ENCODE measurements at regions not wholly inside any gene's neighbourhood (a gene's known extent, or its start where the extent isn't known, plus 50 kb on each side); places are given as distances from the start of the nearest gene placed in this dataset.

DNA sequence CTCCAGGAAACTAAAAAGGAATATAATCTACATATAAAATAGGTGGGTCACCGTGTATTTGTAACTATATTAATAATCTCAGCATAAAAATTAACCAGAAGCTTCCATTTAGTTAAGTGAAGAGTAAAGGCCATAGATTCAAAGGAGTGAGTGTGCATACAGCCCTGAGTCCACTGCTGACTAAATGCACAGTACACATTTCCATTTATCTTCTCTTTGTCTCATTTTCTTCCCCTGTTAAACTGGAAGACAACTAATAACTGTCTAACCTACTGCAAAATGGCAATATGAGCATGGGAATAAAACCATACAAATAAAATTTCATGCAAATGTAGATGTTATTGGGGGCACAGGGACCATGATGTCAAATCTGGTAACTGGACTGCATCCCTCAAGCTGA, 59.9 kb upstream of the DAB2 start:
- Mint-ChIP-seq H3K36me3 (no peaks in the 10 kb centered on the region), H3K4me1 (no peaks in the 10 kb centered on the region), H3K4me3 (no peak overlapping the region), H3K9me3 (peaks cover 0 to 4% (median 1%) of the 10 kb centered on the region in 3 donors), H3K27ac (no peak overlapping the region), H3K27me3 (peaks cover 10 to 14% of the 10 kb centered on the region in 2 donors)
- no peaks in the 10 kb centered on the region for H3K36me3 ChIP-seq (ENCODE audit: control insufficient read depth in 2 of 2, extremely low read depth in 1 of 2, insufficient read depth in 1 of 2, low read length in 1 of 2)
- H3K27me3 ChIP-seq (replicated peaks in 1 of 2; ENCODE audit: control insufficient read depth in 2 of 2, extremely low read depth in 1 of 2, insufficient read depth in 2 of 2, low read length in 1 of 2) = no peaks in the 10 kb centered on the region
- no peaks in the 10 kb centered on the region for H3K9me3 ChIP-seq
- no CpG with 5 or more reads among the region's 1 CpG for WGBS (ENCODE audit: insufficient coverage)
- ChIA-PET POLR2A (no interaction called here), CTCF (interaction anchor here in 1 of 2 donors (0.9 kb wide), 1 partner anchor 1652 kb away, joined by 4 read pairs; no protein-coding TSS in a partner anchor)
- no peak for ATAC-seq (replicated peaks in 1 of 4)
- H3K27ac ChIP-seq (ENCODE audit: low read length) = no peak overlapping the region
- H3K4me1 ChIP-seq (ENCODE audit: control insufficient read depth in 1 of 2, extremely low read depth in 1 of 2, insufficient read depth in 2 of 2, low read length in 2 of 2) = no peaks in the 10 kb centered on the region
- no peak overlapping the region for H3K4me3 ChIP-seq (ENCODE audit: control insufficient read depth in 1 of 2, extremely low read depth in 1 of 2, low read length in 1 of 2)
- no peak for DNase-seq

DNA sequence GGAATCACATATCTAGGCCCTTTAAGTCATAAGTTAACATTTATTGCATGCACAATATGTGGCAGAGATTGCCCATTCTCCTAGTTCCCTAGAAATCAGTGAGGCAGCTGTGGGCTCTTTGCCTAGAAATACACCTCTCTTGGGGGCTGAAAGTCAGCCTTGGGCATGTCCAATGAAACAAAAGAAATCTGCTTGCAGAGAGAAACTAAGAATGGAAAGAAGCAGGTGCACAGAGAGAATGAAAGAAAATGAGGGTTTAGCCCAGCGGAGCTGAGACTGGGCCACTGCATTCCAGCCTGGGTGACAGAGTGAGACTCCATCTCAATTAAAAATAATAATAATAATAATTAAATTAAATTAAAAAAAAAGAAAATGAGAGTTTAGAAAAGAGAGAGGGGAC, 57.3 kb upstream of the DAB2 start:
- Histone ChIP-seq H3K4me3 (ENCODE audit: control insufficient read depth in 1 of 2, extremely low read depth in 1 of 2, low read length in 1 of 2) (no peak overlapping the region), H3K9me3 (no peaks in the 10 kb centered on the region), H3K36me3 (ENCODE audit: control insufficient read depth in 2 of 2, extremely low read depth in 1 of 2, insufficient read depth in 1 of 2, low read length in 1 of 2) (no peaks in the 10 kb centered on the region), H3K4me1 (ENCODE audit: control insufficient read depth in 1 of 2, extremely low read depth in 1 of 2, insufficient read depth in 2 of 2, low read length in 2 of 2) (no peaks in the 10 kb centered on the region), H3K27ac (ENCODE audit: low read length) (no peak overlapping the region), H3K27me3 (replicated peaks in 1 of 2; ENCODE audit: control insufficient read depth in 2 of 2, extremely low read depth in 1 of 2, insufficient read depth in 2 of 2, low read length in 1 of 2) (no peaks in the 10 kb centered on the region)
- H3K9me3 Mint-ChIP-seq = no peaks in the 10 kb centered on the region
- no CpG with 5 or more reads among the region's 1 CpG for WGBS (ENCODE audit: insufficient coverage)
- H3K27me3 Mint-ChIP-seq = peaks cover 7 to 10% of the 10 kb centered on the region in 2 donors
- DNase-seq = no peak
- no peak for ATAC-seq (replicated peaks in 1 of 4)
- H3K4me1 Mint-ChIP-seq = no peaks in the 10 kb centered on the region
- no peaks in the 10 kb centered on the region for H3K36me3 Mint-ChIP-seq
- H3K27ac Mint-ChIP-seq = no peak overlapping the region
- CTCF ChIA-PET = no interaction called here
- POLR2A ChIA-PET = no interaction called here
- H3K4me3 Mint-ChIP-seq = no peak overlapping the region

DNA sequence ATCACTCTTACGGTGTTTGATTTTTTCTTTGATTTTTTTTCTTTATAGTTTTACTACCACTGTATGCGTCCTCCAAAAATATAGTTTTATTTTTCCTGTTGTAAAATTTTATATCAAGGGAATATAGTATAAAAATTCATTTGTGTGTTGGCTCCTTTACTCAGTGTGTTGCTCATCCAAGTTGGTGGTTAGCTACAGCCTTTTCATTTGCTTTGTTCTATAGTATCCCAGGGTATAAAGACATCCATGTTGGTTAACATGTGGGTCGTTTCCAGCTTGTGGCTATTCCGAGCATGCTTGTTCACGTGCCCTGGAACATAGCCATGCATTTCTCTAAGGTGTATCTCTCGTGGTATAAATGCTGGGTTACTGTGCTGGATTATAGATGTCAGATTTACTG, 54.8 kb upstream of the DAB2 start:
- no peaks in the 10 kb centered on the region for H3K9me3 Mint-ChIP-seq
- Histone ChIP-seq H3K9me3 (no peaks in the 10 kb centered on the region), H3K27me3 (replicated peaks in 1 of 2; ENCODE audit: control insufficient read depth in 2 of 2, extremely low read depth in 1 of 2, insufficient read depth in 2 of 2, low read length in 1 of 2) (no peaks in the 10 kb centered on the region), H3K4me1 (ENCODE audit: control insufficient read depth in 1 of 2, extremely low read depth in 1 of 2, insufficient read depth in 2 of 2, low read length in 2 of 2) (no peaks in the 10 kb centered on the region), H3K36me3 (ENCODE audit: control insufficient read depth in 2 of 2, extremely low read depth in 1 of 2, insufficient read depth in 1 of 2, low read length in 1 of 2) (no peaks in the 10 kb centered on the region), H3K4me3 (ENCODE audit: control insufficient read depth in 1 of 2, extremely low read depth in 1 of 2, low read length in 1 of 2) (no peak overlapping the region), H3K27ac (ENCODE audit: low read length) (no peak overlapping the region)
- no peak for DNase-seq
- ATAC-seq (replicated peaks in 1 of 4) = no peak
- no peak overlapping the region for H3K4me3 Mint-ChIP-seq
- H3K27me3 Mint-ChIP-seq = peaks cover 9 to 10% of the 10 kb centered on the region in 2 donors
- H3K4me1 Mint-ChIP-seq = no peaks in the 10 kb centered on the region
- ChIA-PET POLR2A (no interaction called here), CTCF (no interaction called here)
- no peak overlapping the region for H3K27ac Mint-ChIP-seq
- no CpG with 5 or more reads among the region's 6 CpGs for WGBS (ENCODE audit: insufficient coverage)
- H3K36me3 Mint-ChIP-seq = no peaks in the 10 kb centered on the region

DNA sequence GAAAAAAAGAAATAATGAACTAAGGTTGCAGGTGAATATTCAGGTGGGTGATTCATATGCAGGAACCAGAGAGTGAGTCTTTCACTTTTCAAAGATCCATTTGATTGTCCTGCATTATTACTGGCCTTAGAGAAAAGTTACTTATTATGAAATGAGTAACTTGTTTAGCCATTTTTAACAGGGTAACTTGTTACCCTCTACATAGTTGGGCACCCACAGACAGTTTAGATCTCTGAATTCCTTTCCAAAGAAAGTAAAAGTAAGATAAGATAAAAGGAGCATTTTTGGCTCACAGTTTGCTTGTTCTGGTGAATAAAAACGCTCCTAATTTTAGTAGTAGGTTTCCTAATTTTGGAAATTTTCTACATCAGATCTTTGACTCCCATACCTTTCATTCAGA, 54.1 kb upstream of the DAB2 start:
- H3K4me1 Mint-ChIP-seq = no peaks in the 10 kb centered on the region
- WGBS (ENCODE audit: insufficient coverage) = no CpG with 5 or more reads among the region's 1 CpG
- ATAC-seq (replicated peaks in 1 of 4) (no peak), DNase-seq (no peak)
- Histone ChIP-seq H3K4me3 (ENCODE audit: control insufficient read depth in 1 of 2, extremely low read depth in 1 of 2, low read length in 1 of 2) (no peak overlapping the region), H3K36me3 (ENCODE audit: control insufficient read depth in 2 of 2, extremely low read depth in 1 of 2, insufficient read depth in 1 of 2, low read length in 1 of 2) (no peaks in the 10 kb centered on the region), H3K4me1 (ENCODE audit: control insufficient read depth in 1 of 2, extremely low read depth in 1 of 2, insufficient read depth in 2 of 2, low read length in 2 of 2) (no peaks in the 10 kb centered on the region), H3K9me3 (no peaks in the 10 kb centered on the region), H3K27me3 (replicated peaks in 1 of 2; ENCODE audit: control insufficient read depth in 2 of 2, extremely low read depth in 1 of 2, insufficient read depth in 2 of 2, low read length in 1 of 2) (no peaks in the 10 kb centered on the region), H3K27ac (ENCODE audit: low read length) (no peak overlapping the region)
- H3K27me3 Mint-ChIP-seq = peaks cover 8 to 11% of the 10 kb centered on the region in 2 donors
- CTCF ChIA-PET = no interaction called here
- H3K27ac Mint-ChIP-seq = no peak overlapping the region
- H3K9me3 Mint-ChIP-seq = no peaks in the 10 kb centered on the region
- POLR2A ChIA-PET = interaction anchor here in 1 of 2 donors (0.6 kb wide), 1 partner anchor 322 kb away, joined by 3 read pairs; no protein-coding TSS in a partner anchor
- H3K36me3 Mint-ChIP-seq = no peaks in the 10 kb centered on the region
- no peak overlapping the region for H3K4me3 Mint-ChIP-seq

DNA sequence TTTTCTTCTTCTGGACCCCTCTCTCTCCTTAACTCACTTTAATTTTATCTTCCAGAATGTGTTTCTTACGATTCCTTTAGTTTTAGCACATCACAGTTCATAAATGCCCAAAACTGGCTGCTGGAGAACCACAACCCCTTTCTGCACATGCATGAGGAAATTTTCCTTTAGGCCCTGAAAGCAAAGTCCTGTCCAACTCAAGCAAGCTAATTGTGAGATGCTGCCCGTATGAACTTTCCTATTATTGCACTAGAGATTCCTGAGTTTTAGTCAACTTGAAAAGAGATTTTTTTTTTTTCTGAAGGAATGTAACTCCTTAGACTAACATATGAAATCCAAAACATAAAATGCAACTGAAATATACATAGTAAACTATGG, 52.1 kb upstream of the DAB2 start:
- Mint-ChIP-seq H3K4me1 (no peaks in the 10 kb centered on the region), H3K27me3 (peaks cover 5 to 11% of the 10 kb centered on the region in 2 donors), H3K4me3 (no peak overlapping the region), H3K27ac (no peak overlapping the region), H3K9me3 (no peaks in the 10 kb centered on the region), H3K36me3 (no peaks in the 10 kb centered on the region)
- 80% methylated on average over 1 of the region's 2 CpGs for WGBS (ENCODE audit: insufficient coverage)
- POLR2A ChIA-PET = no interaction called here
- Histone ChIP-seq H3K4me3 (ENCODE audit: control insufficient read depth in 1 of 2, extremely low read depth in 1 of 2, low read length in 1 of 2) (no peak overlapping the region), H3K36me3 (ENCODE audit: control insufficient read depth in 2 of 2, extremely low read depth in 1 of 2, insufficient read depth in 1 of 2, low read length in 1 of 2) (no peaks in the 10 kb centered on the region), H3K27ac (ENCODE audit: low read length) (no peak overlapping the region), H3K27me3 (replicated peaks in 1 of 2; ENCODE audit: control insufficient read depth in 2 of 2, extremely low read depth in 1 of 2, insufficient read depth in 2 of 2, low read length in 1 of 2) (no peaks in the 10 kb centered on the region), H3K4me1 (ENCODE audit: control insufficient read depth in 1 of 2, extremely low read depth in 1 of 2, insufficient read depth in 2 of 2, low read length in 2 of 2) (no peaks in the 10 kb centered on the region), H3K9me3 (no peaks in the 10 kb centered on the region)
- CTCF ChIA-PET = interaction anchor here in 1 of 2 donors (0.7 kb wide), 1 partner anchor 866 kb away, joined by 3 read pairs; no protein-coding TSS in a partner anchor
- no peak for DNase-seq
- ATAC-seq (replicated peaks in 1 of 4) = no peak

DNA sequence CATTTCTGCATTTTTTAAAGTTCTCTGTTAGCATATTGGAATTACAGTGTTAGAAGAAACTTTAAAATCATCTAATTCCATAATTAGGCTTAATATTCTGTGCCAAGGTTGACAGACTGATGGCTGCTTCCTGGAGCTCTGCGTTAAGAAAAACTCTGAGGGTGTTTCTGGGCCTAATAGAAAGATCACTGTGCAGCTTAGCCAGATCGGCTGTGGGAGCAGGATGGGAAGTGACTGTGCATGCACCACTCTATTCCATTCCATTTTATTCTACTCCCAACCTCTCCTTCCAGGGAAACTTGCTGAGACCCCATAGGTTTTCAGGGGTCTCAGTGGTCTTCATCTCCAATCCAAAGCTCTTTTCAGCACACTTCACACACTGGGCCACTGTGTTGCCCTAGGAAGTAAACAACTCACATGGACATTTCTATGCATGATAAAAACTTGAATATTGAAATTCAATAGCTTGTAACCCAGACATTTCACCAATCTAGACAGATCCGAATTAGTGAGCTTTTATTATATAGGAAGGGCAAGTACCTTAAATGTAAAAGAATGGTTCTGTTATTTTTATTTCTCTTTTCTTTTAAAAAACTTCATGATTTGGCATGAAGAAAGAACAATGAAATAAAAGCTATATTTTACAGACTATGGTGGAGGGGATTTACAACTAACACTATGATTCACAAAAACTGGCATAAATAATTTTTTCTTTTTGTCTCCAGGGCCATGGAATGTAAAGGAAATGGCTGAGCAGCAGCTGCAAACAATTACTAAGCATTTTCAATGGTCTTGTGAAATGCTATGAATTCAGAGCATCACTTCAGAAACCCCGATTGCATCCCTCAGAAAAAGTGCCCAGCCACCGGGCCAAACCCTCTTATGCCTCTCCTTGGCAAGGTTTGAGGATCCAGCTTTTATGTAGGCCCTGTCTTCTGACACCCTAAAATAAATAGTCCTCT, 51.4 kb upstream of the DAB2 start:
- POLR2A ChIA-PET = no interaction called here
- Mint-ChIP-seq H3K36me3 (no peaks in the 10 kb centered on the region), H3K9me3 (no peaks in the 10 kb centered on the region), H3K4me1 (no peaks in the 10 kb centered on the region), H3K27me3 (peaks cover 3 to 11% of the 10 kb centered on the region in 2 donors), H3K4me3 (no peak overlapping the region), H3K27ac (no peak overlapping the region)
- no peaks in the 10 kb centered on the region for H3K27me3 ChIP-seq (replicated peaks in 1 of 2; ENCODE audit: control insufficient read depth in 2 of 2, extremely low read depth in 1 of 2, insufficient read depth in 2 of 2, low read length in 1 of 2)
- no peaks in the 10 kb centered on the region for H3K4me1 ChIP-seq (ENCODE audit: control insufficient read depth in 1 of 2, extremely low read depth in 1 of 2, insufficient read depth in 2 of 2, low read length in 2 of 2)
- WGBS (ENCODE audit: insufficient coverage) = 71% methylated on average over 2 of the region's 5 CpGs
- DNase-seq (no peak), ATAC-seq (replicated peaks in 1 of 4) (no peak)
- no peak overlapping the region for H3K4me3 ChIP-seq (ENCODE audit: control insufficient read depth in 1 of 2, extremely low read depth in 1 of 2, low read length in 1 of 2)
- H3K36me3 ChIP-seq (ENCODE audit: control insufficient read depth in 2 of 2, extremely low read depth in 1 of 2, insufficient read depth in 1 of 2, low read length in 1 of 2) = no peaks in the 10 kb centered on the region
- H3K9me3 ChIP-seq = no peaks in the 10 kb centered on the region
- CTCF ChIA-PET = interaction anchor here in 1 of 2 donors (0.7 kb wide), 2 partner anchors 25 to 865 kb away, joined by 3 read pairs; no protein-coding TSS in a partner anchor
- H3K27ac ChIP-seq (ENCODE audit: low read length) = no peak overlapping the region

All from T-cell (primary cell).